GM19238 (cell line): ENCODE measurements at regions not wholly inside any gene's neighbourhood (a gene's known extent, or its start where the extent isn't known, plus 50 kb on each side); places are given as distances from the start of the nearest gene placed in this dataset.
"Not testable (repeated sequence)": the region's sequence is repeated elsewhere in the genome, so short reads cannot be mapped to it uniquely, and the experiment has no call there.

ENCODE experiments used
- DNase-seq: peaks from one replicate; pipeline ENCODE4 v3.0.0; 2011; ENCODE audit warnings: low spot score; ENCODE audit not compliant: insufficient read length

- no peak for DNase-seq
Measured at GRCh38 chr2:186995092-186995491, 146.1 kb upstream of the ZSWIM2 start.

- DNase-seq, result no peak
Measured at GRCh38 chr2:186992597-186992996, 143.6 kb upstream of the ZSWIM2 start.

- no peak for DNase-seq
Measured at GRCh38 chr2:186991766-186992417, 142.9 kb upstream of the ZSWIM2 start.

- no peak for DNase-seq
Measured at GRCh38 chr2:186984966-186985365, 136.0 kb upstream of the ZSWIM2 start.

- no peak for DNase-seq
Measured at GRCh38 chr2:186984481-186984880, 135.5 kb upstream of the ZSWIM2 start.

- no peak for DNase-seq
Measured at GRCh38 chr2:186980787-186981550, 132.0 kb upstream of the ZSWIM2 start.

- DNase-seq, result no peak
Measured at GRCh38 chr2:186980117-186980442, 131.1 kb upstream of the ZSWIM2 start.

DNA sequence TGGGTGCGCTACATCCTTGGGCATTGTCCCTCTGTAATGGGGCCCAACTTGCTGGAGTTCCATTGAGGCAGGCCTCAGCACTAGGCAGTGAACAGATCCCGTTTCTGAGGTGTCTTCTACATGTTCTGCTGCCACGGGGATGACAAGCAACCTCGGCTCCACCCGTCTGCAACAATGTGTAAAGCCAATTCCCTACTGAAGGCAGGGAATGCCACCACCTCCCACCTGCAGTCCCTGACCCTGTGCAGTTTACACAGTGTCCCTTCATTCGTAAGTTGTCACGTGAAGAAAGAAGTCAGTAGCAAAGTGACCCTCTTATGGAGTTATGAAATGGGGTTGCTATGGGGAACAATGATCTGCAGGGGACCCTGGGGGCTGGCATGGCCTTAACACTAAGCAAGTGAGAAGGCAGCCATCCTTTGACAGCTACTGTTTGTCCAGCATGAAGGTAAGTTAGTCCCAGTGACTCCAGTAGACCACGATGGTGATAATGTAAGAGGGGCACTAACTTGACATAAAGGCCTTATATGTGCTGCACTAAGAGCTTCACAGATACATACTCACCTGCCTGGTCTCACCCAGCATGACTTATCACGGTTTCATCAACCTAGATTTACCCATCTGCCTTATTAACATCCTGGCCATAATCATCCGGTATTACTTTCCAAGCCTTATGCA is 130.6 kb upstream of the ZSWIM2 start:
- DNase-seq, result no peak

DNA sequence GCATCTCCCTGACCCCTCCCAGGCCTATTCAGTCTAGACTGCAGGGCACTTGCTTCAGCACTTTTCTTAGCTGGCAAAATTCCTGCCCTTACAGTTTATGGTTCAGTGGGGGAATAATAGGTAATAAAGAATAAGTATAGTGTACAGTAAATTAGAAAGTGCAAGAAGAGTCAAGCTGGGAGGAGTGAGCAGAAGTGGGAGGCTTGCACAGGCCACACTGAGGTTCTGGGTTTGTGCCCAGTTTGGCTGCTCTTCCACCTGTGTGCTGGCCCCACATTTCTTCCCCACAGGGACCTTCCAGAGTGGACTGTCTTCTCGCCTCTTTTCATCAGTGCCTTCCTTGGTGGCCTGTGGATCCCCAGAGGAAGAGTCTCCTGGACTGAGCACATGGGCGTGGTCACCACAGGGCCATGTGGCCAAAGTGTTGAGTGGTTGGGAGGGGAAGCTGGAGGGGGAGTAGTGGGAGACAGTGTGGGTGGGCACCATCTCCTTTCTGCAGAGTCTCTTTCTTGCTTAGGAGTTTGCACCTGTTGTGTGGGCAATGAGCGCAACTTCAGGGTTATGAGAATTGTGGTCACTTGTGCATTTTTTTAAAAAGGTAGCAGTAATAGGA is 128.6 kb upstream of the ZSWIM2 start:
- DNase-seq, result no peak

- no peak for DNase-seq
Measured at GRCh38 chr2:186976329-186976728, 127.4 kb upstream of the ZSWIM2 start.

- DNase-seq, result no peak
Measured at GRCh38 chr2:186972281-186972970, 123.5 kb upstream of the ZSWIM2 start.

GRCh38 chr2:186968277-186968676 is 119.3 kb upstream of the ZSWIM2 start:
- no peak for DNase-seq

GRCh38 chr2:186966015-186966414 is 117.0 kb upstream of the ZSWIM2 start:
- DNase-seq, result no peak

- no peak for DNase-seq
Measured at GRCh38 chr2:186962085-186962747, 113.2 kb upstream of the ZSWIM2 start.

DNA sequence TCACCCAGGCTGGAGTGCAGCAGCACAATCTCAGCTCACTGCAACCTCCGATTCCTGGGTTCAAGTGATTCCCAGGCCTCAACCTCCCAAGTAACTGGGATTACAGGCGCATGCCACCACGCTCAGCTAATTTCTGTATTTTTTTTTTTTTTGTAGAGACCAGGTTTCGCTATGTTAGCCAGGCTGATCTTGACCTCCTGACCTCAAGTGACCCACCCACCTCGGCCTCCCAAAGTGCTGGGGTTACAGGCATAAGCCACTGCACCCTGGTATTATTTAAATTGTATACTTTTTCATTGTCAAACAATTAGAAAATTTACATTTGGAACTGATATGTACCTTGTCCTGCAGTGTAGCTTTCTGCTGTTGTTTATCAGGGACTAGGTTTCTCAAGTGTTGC is 111.3 kb upstream of the ZSWIM2 start:
- not testable (repeated sequence) for DNase-seq

DNA sequence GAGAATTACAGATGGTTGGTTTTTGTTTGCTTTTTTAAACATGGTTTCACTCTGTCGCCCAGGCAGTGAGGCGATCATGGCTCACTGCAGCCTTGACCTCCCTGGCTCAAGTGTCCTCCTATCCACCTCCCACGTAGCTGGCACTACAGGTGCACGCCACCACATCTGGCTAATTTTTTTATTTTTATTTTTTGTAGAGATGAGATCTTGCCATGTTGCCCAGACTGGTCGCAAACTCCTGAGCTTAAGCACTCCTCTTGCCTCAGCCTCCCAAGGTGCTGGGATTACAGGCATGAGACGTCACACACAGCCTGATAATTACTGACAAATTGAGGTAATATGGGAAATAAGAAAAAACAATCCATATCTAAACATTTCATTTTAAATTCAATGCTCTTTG is 110.5 kb upstream of the ZSWIM2 start:
- DNase-seq, result no peak

DNA sequence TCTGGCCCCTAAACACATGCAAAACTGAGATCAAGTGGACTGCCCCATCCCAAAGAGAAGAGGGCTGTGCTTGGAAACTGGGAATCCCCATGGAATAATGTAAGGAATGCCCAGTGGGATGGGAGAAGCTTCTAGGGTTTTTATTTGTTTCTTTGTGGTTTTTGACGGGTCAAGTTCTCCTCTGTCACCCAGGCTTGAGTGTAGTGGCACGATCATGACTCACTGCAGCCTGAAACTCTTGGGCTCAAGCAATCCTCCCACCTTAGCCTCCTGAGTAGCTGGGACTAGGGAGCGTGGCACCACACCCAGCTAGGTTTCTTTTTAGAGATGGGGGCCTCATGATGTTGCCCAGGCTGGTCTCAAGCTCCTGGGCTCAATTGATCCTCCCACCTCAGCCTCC is 101.7 kb upstream of the ZSWIM2 start:
- no peak for DNase-seq

DNA sequence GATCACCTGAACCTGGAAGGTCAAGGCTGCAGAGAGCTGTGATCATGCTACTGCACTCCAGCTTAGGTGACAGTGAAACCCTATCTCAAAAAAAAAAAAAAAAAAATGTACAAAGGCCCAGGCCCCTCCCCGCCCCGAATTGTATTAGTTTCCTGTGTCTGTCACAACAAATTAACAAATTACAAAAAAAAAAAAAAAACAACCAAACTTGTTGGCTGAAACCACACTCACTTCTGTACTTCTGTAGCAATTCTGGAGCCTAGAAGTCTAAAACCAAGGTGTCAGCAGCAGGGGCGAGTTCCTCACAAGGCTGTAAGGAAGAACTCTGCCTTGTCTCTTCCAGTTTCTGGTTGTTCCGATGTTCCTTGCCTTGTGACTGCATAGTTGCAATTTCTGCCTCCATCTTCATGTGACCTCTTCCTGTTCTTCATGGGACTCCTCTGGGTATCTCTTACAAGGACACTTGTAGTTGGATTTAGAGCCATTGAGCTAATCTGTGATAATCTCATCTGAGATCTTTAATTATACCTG is 100.8 kb upstream of the ZSWIM2 start:
- DNase-seq, result no peak

DNA sequence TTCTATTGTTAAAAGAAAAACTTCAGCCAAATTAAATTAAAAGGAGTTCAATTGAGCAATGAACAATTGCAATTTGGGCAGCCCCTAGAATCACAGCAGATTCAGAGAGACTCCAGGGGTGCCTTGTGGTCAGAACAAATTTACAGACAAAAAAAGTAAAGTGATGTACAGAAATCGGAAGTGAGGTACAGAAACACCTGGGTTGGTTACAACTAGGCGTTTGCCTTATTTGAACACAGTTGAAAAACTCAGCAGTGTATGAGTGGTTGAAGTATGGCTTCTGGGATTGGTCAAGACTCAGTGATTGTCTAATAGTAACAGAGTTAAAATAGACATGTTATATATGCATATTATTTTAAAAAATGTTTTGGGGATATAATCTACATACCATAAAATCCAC is 98.5 kb upstream of the ZSWIM2 start:
- DNase-seq, result no peak

DNA sequence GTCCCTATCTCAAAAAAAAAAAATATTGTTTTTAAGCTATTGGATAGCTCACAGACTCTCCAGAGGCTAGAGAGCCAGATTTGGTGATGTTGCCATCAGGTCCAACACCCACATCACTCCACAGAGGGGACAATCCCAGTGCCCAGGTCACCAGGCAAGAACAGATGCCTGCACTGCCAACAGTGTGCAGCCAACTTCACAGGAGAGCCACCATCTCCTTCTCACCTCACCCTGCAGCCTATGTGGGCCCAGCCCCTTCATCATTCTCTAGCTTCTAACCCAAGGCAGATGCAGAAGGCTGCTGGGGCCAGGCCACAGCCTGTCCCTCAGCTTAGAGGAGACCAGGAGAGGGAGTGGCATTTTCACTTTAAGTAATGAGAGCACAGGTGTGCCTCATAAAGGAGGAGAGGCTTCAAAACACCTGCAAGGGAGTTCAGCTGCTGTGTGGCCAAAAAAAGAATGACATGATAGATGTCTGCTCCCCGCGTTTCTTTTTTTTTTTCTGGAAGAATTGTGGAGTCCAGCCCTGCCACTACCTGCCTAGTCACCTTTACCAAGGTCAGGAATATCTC is 98.0 kb upstream of the ZSWIM2 start:
- no peak for DNase-seq

- DNase-seq, result no peak
Measured at GRCh38 chr2:186941853-186942252, 92.9 kb upstream of the ZSWIM2 start.
